LNCAP (cell line): ENCODE measurements at regions not wholly inside any gene's neighbourhood (a gene's known extent, or its start where the extent isn't known, plus 50 kb on each side); places are given as distances from the start of the nearest gene placed in this dataset.

Experiments used
- TF ChIP-seq, protein P1 (sequence below): fragments of 450-650 bp; IDR thresholded peaks from 2 replicates; pipeline ENCODE4 v1.5.1; 2017; ENCODE audit warnings: mild to moderate bottlenecking

DNA sequence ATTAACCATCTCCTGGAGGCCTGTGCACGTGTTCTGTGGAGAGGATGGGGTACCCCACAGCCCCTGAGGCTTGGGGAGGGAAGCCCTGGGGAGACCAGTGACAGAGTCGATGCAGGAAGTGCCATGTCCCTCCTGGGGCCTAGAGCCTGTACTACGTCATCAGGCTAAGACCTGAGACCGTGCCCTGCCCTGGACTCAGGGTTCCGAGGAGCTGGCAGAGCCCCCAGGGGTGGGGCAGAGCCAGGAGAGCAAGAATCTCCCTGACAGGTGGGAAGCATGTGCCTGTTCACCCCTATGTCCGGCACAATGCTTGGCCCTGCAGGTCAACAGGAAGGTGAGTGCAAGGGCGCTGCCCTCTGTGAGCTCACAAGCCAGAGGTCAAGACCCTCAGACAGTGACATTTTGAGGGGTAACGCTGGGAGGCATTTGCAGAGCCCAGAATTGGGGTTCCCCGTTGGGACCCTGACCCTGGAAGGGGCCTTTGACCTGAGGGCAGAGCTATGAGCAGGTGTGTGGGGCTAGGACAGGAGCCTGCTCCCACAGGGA is 781.6 kb downstream of the BRD1 start:
- TF ChIP-seq, protein P1, sequence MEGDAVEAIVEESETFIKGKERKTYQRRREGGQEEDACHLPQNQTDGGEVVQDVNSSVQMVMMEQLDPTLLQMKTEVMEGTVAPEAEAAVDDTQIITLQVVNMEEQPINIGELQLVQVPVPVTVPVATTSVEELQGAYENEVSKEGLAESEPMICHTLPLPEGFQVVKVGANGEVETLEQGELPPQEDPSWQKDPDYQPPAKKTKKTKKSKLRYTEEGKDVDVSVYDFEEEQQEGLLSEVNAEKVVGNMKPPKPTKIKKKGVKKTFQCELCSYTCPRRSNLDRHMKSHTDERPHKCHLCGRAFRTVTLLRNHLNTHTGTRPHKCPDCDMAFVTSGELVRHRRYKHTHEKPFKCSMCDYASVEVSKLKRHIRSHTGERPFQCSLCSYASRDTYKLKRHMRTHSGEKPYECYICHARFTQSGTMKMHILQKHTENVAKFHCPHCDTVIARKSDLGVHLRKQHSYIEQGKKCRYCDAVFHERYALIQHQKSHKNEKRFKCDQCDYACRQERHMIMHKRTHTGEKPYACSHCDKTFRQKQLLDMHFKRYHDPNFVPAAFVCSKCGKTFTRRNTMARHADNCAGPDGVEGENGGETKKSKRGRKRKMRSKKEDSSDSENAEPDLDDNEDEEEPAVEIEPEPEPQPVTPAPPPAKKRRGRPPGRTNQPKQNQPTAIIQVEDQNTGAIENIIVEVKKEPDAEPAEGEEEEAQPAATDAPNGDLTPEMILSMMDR, result no peak

DNA sequence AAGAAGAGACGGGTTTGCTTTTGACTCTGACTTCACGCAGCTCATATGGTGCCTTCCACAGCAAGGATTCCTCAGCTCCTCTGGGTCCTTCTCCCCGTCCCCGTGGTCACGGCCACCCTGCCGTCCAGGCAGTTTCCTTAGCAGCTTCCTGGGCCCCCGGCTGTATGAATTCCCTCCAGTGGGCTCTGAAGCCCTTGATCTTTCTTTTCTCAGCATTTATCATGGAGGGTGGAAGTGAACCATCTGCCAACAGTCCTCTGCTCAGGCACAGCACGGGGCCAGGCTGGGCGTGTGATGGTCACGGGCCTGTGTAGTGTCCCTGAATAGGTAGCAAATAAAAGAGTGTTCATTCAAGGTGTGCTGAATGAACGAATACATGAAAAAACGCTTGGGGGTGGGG is 782.4 kb downstream of the BRD1 start:
- TF ChIP-seq, protein P1, result no peak

DNA sequence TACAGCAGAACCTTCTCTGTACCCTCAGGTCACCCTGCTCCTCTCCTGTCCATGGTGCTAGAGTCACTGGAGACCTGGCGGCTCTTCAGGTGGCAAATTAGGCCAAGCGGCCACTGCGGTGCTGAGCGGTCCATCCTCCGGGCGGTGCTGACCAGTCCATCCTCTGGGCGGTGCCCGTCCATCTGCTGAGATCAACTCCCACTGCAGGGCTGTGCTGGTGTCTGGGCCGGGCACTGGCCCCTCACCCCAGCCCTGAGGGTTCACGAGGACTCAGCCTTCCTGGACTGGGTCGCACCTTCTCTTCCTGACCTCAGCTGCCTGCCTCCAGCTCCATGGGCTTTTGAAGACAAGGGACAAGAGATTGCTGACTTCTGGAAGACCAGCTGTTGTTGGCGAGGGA is 782.9 kb downstream of the BRD1 start:
- TF ChIP-seq, protein P1, result no peak

DNA sequence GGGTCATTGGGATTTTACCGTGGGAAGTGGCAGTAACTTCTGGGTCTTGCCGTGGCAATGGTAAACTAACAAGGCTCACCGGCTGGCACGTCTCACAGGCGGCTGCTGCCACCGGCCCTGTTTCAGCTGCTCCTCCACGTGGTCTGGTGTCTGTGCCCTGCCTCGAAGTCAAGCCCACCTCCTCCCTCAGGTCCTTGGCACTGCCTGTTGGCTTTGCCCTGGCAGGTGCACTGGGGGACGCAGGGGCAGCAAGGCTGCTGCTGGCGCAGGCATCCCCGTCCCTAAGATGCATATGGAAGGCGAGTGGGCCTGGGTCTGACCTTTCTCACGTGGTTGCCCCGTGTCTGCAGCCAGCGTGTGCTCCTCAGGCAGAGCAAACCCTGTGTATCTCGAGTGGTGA is 783.6 kb downstream of the BRD1 start:
- TF ChIP-seq, protein P1, result no peak

DNA sequence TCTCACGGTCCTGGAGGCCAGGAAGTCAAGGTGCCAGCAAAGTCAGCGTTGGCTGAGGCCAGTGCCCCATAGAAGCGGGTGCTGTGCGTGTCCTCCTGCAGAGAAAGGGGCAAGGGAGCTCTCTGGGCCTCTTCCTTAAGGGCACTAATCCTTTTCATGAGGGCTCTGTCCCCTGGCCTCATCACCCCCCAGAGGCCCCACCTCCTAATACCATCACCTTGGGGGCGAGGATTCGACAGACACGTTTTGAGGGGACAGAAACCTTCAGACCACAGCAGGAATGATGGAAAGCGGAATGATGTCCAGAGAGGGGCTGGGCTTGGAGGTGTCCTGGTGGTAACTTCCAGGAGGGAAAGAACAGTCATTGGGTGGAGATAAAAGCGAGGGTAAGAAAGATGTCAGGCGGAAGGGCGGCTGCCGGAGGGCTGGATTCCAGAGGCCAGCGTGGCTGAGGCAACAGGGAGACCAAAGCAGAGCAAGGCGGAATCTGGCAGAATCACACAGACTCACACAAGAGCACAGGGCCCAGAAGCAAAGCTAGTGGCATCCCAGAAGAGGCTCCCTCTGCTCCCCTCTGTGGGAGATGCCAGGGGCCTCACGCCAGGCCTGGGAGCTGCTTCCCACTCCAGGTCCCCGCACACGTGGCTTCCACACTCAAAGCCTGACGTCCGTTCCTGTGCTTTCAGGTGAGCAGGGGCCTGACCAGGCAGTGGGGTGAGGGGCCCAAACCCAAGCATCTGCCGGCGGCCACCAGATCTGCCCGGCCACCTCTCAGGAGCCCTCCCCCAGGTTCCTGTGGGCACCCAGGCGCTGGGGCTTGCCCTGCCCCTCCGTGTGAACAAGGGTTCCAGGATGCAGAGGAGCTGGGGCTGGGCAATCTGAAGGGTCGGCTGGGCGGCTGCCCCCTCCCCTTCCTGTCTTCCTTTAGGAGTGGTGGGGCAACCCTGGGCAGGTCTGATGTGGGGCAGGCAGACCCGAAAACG is 784.5 kb downstream of the BRD1 start:
- TF ChIP-seq, protein P1, result no peak

DNA sequence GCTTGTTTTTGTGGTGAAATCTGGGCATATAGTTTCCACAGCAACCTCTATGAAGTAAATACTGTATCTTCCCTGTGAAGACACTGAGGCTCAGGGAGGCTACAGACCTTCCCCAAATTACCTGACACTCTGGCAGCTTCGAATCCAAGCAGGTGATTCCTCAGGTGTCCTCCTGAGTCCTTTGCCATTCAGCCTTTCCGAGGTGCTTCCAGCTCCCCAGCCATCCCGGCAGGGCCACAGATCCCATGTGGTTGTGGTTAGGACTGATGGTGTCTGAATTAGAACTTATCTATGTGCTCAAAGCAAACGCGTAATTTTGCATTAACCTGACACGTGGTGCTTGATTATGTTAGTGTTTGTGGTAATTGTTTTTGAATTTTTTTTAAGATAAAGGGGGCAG is 785.6 kb downstream of the BRD1 start:
- TF ChIP-seq, protein P1, result no peak

DNA sequence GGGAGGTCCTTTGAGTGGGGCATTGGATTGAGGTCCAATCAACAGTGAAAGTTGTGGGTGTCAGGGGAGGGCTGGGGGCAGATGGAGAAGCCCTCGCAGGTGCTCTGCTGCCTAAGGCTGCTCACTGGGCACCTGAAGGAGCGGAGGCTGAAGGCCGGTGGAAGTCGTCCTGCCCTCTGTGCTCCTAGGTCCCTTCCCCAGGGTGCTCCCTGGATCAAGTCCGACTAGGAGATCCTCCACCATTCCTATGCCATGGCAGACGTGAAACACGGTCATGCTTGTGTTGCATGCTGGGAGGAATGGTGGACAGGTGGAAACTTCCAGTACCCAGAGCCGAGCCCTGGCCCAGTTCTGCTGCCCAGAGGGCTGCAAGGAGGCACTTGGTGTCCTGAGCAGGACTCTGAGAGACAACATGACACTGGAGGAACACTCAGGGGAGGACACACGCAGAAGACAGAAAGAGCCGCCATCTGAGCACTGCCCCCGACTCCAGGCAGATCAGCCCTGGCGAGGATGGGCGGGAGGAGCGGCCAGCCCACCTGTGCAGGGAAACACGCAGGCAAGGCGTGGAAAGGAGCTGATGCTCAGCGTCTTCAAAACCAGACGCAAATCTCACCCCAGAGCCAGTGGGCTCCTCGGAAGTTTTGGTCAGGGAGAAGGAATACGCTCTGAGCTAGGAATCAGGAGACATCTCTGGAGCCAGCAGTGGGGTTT is 786.8 kb downstream of the BRD1 start:
- TF ChIP-seq, protein P1, result no peak
